HG03354 (cell line): ENCODE measurements at regions not wholly inside any gene's neighbourhood (a gene's known extent, or its start where the extent isn't known, plus 50 kb on each side); places are given as distances from the start of the nearest gene placed in this dataset.
"Not testable (repeated sequence)": the region's sequence is repeated elsewhere in the genome, so short reads cannot be mapped to it uniquely, and the experiment has no call there.

Experiments used
- ATAC-seq: cut with Tn5 transposase; IDR thresholded peaks from one replicate; pipeline ENCODE4 v1.9.1; 2021; ENCODE audit warnings: mild to moderate bottlenecking; ENCODE audit not compliant: unreplicated experiment, poor library complexity, severe bottlenecking

DNA sequence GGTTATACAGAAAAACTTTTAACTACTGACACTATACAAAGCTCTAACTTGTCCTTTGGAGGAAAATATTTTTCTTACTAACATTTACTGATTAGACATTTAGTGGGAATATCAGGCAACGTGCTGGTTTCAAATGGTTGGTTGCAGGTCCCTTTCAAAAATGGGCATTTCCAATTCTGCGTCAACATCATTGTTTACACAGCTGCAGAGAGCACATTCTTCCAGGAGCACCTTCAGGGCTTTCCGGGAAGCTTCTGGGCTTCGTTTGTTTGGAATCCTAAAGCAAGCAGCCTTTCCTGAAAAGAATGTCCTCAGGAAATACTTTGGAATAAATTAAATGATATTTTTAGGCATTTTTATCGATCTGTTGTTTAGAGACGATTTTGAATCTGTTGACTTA lies 289.7 kb downstream of the TRIML1 start:
- ATAC-seq = no peak

DNA sequence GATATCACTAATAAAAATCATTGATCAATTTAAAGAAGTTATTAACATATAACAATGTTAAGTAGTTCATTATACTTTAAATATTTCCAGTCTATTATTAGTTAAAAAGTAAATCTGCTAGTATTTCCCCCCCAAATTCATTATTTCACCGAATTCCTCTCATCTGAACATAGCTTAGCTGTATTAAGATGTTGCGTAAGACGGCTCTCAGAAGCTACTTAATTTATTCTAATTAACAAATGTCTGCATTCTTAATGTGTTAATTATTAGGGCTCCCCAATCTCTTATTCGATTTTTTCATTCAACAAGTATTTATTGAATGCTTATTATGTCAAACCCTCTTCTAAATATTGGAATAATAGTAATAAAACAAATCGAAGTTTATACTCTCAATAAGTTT lies 290.7 kb downstream of the TRIML1 start:
- ATAC-seq = no peak

DNA sequence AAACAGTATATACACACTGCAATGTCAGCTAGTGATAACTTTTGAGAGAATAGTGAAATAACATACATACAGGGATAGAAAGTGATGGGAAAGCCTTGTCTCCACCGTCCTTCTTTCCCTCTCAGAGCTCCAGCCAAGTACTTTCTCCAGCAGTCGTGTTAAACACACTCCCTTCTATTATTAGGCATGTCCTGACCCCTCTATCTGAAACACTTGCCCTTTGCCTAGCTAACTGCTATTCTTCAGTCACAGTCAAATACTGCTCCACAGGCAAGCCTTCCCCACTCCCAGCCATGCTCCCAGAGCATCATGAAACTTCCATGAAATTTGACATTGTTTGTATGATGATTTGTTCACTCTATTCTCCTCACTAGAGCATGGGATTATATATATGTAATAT lies 291.1 kb downstream of the TRIML1 start:
- ATAC-seq = no peak

DNA sequence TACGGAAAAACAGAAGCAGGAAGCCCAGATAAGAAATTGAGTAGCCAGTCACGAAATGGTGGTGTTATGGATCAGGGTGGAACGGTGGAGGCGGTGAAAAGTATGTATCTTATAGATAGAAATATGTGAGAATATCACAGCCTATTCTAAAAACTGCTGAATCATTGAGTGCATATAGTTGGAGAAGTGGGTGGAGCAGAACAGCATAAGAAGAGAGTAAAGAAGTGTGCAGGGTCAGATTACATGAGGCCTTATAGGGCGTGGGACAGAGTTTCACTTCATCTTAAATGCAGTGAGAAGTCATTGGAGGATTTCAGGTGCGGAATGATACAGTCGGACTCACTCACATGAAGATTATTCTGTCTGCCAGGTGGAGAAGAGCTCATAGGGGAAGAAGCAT lies 293.1 kb downstream of the TRIML1 start:
- ATAC-seq = no peak

DNA sequence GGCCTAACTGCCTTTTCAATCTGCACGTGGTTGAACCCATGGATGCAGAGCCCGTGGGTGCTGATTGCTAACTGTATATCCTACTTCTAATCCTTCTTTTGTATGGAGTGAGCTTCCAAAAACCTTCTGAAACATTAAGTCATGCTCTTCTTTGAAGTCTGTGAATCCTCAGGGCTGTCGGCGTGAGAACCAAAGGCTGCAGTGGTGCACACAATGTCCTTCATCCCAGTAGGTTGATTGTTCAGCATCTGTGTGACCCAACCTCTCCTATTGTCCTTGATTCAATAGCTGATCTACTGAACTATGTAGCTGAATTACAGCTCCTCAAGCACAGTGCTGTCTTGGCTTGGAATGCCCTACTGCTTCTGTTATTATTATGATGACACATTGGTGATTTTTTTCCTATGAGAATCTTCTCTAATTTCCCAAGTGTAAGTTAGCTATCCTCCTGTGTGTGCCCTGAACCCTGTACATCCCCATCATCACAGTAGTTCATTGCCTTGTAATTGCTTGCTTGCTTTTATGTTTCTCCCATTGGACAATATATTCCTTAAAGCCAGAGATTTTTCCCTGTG lies 294.6 kb downstream of the TRIML1 start:
- no peak for ATAC-seq

DNA sequence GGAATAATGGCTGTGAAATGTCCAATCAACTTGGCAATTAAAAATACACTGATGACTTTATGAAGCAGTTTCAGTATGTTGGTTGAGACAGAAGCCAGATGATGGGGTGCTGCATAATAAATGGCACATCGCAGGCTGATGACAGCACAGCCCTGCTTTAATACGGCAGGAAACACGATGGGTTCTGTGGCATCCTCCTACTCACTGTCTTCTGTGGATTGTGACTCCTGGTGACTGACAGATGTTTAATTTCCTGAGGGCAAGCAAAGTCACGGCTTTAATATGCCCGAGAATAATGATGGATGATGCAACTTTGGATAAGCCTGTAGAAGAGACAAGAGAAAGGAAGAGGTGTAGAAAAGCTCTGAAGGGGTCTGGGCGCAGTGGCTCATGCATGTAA lies 295.4 kb downstream of the TRIML1 start:
- no peak for ATAC-seq

DNA sequence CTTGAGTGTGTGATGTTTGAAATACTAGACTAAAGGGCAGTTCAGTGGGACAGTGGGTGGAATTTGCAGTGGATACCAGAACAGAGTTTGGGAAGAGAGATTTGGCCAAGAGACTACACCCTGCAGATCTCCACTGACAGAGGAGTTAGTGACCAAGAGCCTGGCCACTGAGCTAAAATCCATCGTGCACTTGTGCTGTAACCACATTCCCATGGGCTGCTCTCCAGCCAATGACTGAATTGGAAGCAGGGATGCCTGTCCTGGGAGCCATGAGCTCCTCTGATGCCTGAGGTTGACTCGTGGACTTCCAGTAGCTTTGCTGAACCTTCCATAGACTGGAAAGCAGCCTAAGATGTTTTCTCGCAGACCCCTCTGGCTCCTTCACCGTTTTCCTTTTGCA lies 296.1 kb downstream of the TRIML1 start:
- no peak for ATAC-seq

DNA sequence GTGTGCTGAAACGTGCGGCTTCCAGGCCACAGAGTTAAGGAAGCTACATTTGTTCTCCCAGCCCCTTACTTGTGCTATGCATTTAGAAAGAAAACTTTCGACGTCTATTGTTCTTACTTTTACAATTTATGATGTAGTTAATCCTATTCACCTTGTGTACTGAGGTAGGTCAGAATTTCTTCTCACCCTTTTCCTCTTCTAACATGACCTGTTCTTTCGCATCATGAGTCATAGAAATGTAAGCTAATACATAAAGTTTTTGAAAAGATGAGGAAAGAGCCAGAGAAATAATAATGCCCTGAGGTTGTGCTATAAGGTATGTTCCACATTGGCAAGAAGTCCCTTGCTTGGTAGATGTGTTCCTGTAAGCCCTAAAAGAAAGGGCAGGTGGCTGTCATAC lies 298.3 kb downstream of the TRIML1 start:
- ATAC-seq = no peak

DNA sequence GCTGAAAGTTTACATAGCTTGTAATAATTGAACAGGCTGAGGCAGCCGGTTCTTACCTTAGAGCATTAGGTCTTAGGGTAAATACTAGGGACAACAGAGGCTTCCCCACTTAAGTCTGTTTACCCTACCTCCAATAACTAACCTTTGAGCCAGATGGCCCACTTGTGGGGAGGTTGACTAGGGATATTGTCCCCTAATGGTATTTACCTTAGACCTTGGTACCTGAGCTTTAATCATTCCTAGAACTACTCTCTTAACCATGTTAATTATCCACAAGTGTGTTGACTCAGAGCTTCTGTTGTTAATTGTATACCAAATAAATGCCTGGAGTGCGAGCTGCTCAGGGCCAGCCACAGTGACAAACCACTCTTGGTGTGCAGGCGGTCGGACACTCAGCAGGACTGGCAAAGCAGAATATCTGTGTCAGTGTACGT lies 299.2 kb downstream of the TRIML1 start:
- ATAC-seq = not testable (repeated sequence)

DNA sequence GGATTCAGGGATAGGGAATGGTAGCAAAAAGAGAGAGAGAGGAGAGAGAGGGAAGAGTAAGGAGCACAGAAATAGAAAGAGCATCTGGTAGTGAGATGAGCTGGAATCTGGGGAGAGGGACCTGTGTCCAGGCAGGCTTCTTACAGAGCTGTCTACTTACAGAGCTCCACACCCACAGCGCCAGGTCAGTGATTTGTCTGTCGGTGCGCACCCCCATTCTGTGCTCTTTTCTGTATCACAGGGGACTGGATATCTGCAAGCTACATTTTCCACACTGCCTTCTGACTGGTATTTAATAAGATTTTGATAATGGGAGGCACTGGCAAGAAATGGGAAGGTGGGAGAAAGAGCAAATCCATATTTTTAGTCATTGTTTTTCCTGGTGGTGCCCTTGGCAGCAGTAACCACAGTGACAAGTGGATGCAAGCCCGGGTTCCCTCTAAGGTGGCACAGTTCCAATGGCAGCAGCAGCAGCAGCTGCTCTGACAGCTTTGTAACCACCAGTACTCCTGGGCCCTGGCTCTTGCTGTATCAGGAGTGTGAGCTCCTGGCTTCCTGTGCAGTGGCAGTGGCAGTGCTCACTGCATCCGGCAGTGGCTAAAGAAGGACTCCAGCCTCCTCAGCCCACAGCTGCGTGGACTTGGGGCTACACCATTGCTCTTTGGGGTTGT lies 300.5 kb downstream of the TRIML1 start:
- no peak for ATAC-seq

DNA sequence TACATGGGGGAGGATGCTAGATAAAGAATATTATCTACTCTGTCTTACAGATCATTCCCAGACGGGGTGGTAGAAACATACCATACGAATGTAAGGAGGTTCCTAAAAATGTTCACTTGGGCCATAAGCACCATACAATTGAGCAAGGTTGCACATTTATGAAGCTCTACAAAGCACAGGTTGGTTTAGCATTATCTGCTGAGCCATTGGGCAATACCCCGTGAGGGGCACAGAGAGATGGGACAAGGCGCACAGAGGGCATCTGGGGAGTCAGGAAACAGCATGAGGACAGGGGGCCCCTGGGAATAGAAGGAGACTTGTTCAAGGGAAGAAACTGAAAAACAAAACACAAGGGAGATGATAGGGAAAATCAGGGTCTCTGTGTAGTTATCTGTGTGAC lies 305.3 kb downstream of the TRIML1 start:
- ATAC-seq = no peak

DNA sequence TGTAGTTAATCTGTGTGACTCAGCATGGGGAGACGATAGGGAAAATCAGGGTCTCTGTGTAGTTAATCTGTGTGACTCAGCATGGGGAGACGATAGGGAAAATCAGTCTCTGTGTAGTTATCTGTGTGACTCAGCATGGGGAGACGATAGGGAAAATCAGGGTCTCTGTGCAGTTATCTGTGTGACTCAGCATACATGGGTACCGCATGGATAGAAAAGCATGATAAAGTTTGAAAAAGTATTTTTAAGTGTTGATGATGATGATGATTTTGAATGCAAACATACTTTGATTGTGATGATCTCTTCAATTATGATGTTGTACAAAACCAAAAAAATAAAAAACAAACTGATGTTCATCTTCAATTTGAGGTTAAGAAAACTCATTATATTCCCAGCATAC lies 309.8 kb downstream of the TRIML1 start:
- ATAC-seq = not testable (repeated sequence)

DNA sequence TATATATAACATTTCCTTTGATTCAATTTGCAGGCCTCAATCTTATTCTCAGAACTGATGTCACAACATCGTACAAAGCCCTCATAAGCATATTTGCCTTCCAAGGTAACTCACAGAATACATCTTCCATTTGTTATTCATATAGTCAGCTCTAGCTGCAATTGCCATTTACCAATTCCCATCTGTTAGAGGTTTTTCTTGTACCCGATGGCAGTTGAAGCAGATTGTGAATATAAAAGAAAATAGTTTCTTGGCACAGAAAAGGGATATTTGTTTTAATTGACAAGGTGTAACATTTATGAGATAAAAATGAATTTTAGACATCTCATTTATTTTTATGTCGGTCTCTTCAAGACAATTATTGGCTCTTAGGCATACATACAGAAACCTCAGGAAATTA lies 311.3 kb downstream of the TRIML1 start:
- no peak for ATAC-seq

DNA sequence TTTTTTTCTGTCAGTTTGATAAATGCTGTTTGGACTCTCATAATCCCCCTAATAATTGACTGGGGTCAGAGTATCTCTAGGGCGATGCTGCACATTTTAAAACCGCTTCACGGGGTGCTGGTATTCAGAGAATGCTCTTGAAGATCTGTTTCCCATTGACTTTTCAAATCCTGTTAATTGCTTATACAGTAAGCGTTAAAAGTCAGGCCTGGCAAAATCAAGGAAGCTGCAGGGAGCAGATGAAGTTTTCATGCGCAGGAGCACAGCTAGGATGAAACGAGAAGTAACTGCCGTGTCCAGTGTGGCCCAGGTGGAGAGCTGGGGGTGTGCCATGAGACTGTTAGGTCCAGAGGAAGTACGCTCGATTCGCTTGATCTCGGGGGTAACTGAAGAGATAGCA lies 312.9 kb downstream of the TRIML1 start:
- no peak for ATAC-seq

DNA sequence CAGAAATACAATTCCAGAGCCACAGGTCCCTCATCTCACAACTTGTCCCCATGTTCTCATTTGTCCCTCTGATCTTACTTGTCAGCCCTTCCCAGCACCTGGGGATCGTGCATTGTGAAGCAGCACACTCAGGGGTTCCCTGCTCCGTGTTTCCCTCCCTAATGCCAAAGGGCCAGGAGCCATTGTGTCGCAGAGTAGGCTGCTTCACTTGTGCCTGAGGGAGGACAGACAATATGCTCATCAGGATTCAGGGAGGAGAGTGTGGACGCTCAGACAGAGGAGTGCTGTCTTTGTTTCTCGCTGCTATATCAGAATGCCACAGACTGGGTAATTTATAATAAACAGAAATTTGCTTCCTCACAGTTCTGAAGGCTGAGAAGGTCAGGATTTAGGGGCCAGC lies 315.3 kb downstream of the TRIML1 start:
- ATAC-seq = no peak

DNA sequence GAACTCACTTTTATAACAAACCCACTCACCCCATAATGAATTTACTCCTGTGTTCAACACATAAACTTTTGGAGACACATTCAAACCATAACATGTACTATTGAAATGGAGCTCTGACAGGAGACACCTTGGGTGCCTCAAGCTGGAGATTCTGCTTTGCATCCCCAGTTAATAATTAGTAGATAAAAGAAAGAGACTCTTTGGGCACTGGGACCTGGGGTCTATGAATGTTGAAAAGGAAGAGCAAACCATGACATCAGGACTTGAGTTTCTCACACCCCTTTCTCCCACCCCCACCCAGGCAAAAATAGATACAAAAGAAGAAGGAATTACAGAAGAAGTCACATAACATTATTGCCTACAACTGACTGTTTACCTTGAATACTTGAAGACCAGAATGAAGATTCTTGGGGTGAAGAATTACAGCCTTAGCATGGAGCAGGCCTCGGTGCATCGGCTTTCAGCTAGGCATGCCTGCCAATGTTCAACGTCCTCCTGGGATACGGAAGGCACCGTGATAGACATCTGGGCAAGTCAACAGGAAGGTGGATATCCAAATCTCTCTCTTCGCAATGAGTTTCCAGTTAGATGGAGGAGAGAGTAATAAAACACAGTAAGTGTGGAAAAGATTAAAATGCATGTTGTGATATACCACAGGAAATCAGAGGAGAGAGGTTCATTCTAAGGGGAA lies 316.0 kb downstream of the TRIML1 start:
- ATAC-seq = no peak

DNA sequence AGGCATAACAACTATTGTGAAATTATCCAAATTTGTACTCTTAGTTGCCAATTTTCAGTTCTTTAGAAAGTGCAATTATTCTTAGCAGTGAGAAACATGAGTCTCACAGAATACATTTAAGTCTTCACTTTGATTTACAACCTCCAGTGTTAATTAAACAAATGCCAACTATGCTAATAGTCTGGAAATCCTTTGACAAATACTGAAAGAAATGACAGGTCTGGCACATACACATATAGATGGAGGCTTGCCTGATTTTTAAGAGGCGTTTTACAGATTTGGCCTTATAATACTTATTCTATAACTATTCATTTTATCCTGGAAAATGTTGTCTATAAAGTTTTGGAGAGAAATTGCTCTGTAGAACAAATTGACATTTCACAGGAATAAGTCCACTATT lies 320.1 kb downstream of the TRIML1 start:
- ATAC-seq = no peak

DNA sequence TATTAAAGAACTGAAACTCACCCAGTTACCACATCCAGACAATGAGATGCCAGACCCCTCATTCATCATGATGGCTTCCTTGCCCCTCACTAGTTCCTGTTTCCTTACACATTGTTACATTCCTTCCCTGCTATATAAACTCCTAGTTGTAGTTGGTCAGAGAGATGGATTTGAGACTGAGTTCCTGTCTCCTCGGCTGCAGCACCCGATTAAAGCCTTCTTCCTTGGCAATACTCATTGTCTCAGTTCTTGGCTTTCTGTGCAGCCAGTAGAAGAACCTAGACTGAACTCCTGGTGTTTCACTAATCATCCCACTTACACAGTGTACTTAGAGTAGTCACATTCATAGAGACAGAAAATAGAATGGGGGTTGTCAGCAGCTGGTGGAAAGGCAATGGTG lies 324.7 kb downstream of the TRIML1 start:
- ATAC-seq = no peak

DNA sequence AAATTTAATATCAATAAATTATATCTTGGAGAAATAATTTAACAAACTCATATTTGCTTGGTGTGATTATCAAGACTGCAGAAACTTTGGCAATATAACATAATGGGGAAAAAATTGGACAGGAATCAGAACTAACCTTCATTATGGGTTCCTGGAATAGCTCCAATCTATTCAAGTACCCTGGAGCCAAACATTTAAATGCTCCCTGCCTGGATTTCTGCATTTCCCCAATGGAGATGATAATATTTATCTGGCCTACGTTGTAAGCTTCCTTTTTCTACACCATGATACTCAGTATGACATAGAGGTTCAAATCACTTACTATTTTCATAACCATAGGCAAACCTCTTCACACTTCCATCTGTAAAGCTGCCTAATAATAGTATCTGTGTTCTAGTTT lies 326.8 kb downstream of the TRIML1 start:
- ATAC-seq = no peak

DNA sequence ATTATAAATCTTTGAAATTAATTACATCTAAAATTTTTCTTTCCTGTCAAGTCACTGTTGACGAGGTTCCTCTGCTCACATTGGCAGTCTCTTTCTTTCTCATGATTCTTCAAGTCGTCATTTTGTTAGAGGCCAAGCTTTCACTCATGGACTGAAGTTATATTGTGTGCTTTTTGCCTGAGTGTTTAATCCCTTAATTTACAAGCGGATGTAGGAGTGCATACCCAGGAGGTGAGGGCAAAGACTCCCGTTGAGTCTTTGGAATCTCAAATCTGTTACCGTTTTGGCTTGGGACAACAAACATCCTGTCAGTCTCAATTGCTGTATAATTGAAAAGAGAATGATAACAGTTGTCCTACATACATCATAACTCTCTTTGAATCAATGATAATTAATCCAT lies 345.0 kb downstream of the TRIML1 start:
- ATAC-seq = no peak

DNA sequence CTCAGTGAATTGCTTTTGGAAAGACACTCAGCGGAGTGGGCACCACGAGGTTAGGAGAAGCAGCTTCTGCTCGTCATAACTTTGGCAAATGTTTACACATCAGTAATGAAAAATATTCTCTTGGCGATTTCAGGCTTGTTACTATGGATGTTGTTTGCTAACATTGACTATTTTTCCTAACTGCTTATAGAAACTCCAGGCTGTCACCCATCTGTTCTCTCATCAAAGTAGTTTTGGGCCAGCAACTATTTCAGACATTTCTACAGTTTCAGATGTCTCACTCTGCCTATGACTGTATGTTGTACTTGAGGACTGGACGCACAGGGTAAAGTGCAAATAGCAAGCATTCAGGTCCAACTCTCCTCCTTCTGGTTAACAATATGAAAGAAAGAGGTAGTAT lies 346.7 kb downstream of the TRIML1 start:
- no peak for ATAC-seq
